PFSK-1 (cell line): ENCODE measurements at regions not wholly inside any gene's neighbourhood (a gene's known extent, or its start where the extent isn't known, plus 50 kb on each side); places are given as distances from the start of the nearest gene placed in this dataset.

Experiments used
- FOXP2 ChIP-seq: optimal IDR thresholded peaks from 2 replicates; pipeline ENCODE3; 2011; ENCODE audit warnings: borderline replicate concordance, control low read depth, inconsistent platforms; ENCODE audit not compliant: insufficient read depth; ENCODE audit errors: extremely low read length, extremely low read depth
- POLR2AphosphoS5 ChIP-seq: IDR thresholded peaks from 2 replicates; pipeline ENCODE4 v1.6.1; 2012; ENCODE audit warnings: low read depth, mild to moderate bottlenecking, control low read depth, low read length, moderate library complexity
- SIN3A ChIP-seq: IDR thresholded peaks from 2 replicates; pipeline ENCODE4 v1.6.1; 2012; ENCODE audit warnings: mild to moderate bottlenecking, low read length, moderate library complexity, borderline replicate concordance; ENCODE audit not compliant: insufficient read depth
- TAF1 ChIP-seq: IDR thresholded peaks from 2 replicates; pipeline ENCODE4 v1.6.1; 2012; ENCODE audit warnings: low read length, control low read depth, borderline replicate concordance; ENCODE audit not compliant: insufficient read depth
- TF ChIP-seq, protein P1 (sequence below), 2 experiments: IDR thresholded peaks; 2 replicates each; pipeline versions ENCODE4 v1.6.1 to v1.8.0; 2011 to 2012; ENCODE audit warnings: low read depth in 2 of 2, low read length in 2 of 2, control low read depth in 1 of 2, inconsistent platforms in 1 of 2, mild to moderate bottlenecking in 1 of 2, moderate library complexity in 1 of 2; ENCODE audit not compliant: insufficient read depth in 1 of 2

DNA sequence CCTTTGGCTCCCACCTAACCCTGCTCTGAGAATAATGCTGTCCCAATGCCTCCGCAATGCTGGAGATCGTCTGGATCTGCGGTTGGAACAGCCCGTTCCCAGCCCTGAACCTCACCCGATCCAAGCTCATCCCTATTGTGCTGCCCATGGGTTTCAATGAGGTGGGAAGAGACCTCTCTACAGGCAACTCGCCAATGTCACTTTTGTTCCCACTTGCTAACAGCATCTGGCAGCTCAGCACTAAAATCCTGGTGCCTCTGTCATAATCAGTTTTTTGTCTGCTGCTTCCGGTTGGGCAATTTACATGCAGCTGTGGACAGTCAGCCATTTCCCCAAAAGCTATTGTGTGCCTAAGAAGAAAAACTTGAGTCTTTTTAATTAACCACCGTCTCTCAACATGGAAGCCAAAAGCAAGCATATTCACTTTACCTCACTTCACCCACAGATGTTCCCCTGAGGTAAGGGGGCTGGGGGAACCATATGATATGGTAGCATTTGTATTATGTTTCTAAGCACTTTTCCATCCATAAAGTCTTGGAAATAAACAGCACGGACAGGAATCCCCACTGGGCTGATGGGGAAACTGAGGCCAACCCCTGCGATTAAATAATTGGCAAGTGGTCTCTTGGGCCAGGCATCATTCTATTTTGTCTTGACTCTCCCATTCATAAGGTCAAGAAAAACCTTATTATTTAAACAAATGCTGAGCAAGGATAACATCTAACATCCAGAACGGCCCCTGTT is 159.2 kb upstream of the CDH5 start:
- TF ChIP-seq TAF1 = no peak
- TF ChIP-seq, protein P1, sequence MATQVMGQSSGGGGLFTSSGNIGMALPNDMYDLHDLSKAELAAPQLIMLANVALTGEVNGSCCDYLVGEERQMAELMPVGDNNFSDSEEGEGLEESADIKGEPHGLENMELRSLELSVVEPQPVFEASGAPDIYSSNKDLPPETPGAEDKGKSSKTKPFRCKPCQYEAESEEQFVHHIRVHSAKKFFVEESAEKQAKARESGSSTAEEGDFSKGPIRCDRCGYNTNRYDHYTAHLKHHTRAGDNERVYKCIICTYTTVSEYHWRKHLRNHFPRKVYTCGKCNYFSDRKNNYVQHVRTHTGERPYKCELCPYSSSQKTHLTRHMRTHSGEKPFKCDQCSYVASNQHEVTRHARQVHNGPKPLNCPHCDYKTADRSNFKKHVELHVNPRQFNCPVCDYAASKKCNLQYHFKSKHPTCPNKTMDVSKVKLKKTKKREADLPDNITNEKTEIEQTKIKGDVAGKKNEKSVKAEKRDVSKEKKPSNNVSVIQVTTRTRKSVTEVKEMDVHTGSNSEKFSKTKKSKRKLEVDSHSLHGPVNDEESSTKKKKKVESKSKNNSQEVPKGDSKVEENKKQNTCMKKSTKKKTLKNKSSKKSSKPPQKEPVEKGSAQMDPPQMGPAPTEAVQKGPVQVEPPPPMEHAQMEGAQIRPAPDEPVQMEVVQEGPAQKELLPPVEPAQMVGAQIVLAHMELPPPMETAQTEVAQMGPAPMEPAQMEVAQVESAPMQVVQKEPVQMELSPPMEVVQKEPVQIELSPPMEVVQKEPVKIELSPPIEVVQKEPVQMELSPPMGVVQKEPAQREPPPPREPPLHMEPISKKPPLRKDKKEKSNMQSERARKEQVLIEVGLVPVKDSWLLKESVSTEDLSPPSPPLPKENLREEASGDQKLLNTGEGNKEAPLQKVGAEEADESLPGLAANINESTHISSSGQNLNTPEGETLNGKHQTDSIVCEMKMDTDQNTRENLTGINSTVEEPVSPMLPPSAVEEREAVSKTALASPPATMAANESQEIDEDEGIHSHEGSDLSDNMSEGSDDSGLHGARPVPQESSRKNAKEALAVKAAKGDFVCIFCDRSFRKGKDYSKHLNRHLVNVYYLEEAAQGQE (IDR thresholded peaks at IDR 0.05; ENCODE audit: insufficient read depth in 1 of 2, low read depth in 2 of 2, low read length in 2 of 2) = no peak
- no peak for TF ChIP-seq FOXP2
- TF ChIP-seq POLR2AphosphoS5 = no peak
- no peak for TF ChIP-seq SIN3A

DNA sequence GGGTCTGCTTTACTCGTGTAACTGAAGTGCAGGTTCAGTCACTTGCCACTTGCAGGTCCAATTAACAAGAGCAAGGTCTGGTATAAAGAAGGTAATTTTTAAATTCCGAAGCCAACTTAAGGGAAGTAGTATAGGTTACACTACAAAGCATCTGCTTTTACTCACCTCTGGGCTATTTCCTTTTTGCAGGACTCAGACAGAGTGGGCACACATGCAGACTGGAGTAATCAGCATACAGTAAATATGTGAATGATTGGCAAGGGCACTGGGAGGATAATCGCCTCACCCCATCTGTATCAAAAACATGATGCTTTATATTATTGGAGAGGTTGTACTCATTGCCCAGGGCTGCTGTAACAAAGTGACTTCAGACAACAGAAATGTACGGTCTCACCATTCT is 160.1 kb upstream of the CDH5 start:
- no peak for TF ChIP-seq TAF1
- no peak for TF ChIP-seq FOXP2
- no peak for TF ChIP-seq POLR2AphosphoS5
- no peak for TF ChIP-seq SIN3A
- TF ChIP-seq, protein P1 (IDR thresholded peaks at IDR 0.05; ENCODE audit: insufficient read depth in 1 of 2, low read depth in 2 of 2, low read length in 2 of 2) = no peak

DNA sequence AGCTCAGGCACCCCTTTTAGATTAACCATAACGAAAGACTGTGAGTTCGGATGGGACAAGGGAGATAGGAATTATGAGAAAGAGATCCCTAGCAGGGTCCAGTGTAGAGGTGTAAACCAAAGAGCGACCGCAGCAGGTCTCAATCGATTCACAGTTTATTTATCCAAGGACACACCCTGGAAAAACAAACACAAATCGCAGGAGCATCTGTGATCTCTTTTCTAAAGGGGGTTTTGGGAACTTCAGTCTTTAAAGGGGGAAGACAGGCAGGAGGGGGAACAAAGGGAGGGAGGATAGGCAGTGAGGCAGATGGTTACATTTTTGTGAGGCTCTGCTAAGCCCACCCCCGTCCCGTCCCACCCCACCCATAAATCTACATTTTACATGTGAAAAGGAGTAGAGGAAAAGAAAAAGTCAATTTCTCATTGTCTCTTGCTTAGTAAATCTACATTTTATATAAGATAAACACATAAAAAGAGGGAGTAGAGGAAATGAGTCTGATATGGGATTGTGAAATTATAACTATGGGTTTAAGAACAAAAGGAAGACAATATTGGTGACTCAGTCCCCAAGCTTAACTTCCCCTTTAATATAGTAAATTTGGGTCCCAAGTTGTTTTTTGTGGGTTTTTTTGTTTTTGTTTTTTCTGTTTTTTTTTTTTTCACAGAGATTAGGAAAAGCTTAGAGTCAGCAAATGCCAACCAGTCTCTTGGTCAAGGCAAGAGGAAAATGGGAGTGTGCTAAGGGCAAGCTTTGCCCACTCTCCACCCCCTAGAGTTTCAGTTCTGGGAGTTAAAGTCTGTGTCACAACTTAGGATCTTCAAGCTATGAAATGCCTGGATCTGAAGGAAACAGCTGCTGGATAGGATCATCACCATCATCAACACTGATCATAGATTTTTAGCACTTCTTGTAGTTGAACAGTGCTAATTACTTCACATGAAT is 160.9 kb upstream of the CDH5 start:
- TF ChIP-seq TAF1 (no peak), SIN3A (no peak), POLR2AphosphoS5 (no peak), FOXP2 (no peak)
- TF ChIP-seq, protein P1 (IDR thresholded peaks at IDR 0.05; ENCODE audit: insufficient read depth in 1 of 2, low read depth in 2 of 2, low read length in 2 of 2) = no peak

DNA sequence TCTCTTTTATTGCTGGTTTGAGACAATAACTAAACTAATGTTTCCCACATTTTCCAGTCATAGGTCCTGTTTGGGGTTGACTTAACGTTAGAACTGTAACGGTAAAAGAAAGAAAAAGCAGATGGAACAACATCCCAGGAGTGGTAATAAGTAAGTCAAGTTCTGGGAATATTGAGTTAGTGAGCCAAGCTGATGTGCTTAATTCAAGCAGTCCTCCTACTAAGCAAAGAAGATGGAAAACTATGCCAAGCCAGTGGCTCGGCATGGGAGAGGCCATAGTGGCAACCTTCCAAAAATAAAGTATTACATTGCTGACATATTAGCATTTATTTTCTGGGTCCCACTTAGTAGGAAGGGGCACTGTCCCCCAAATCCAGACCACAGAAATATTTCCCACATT is 161.7 kb upstream of the CDH5 start:
- TF ChIP-seq TAF1 (no peak), SIN3A (no peak), POLR2AphosphoS5 (no peak), FOXP2 (no peak)

DNA sequence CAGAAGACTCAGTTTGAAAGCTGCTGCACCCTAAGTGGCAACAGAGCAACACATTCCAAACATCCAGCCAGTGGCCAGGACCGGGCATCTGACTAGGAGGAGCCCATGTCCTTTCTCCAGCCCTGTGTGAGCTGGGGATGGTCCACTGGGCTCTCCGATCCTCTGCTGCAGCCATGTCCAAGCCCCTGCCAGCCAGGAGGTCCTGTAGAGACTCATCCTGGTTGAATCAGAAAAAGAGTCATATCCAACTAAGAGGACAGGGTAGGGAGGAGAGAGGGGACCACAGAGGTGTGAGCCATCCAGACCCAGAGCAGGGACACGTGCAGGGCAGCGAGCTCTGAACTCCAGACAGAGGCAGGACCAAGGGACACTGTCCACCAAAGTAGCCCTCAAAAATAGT is 163.0 kb upstream of the CDH5 start:
- TF ChIP-seq, protein P1 (IDR thresholded peaks at IDR 0.05; ENCODE audit: insufficient read depth in 1 of 2, low read depth in 2 of 2, low read length in 2 of 2) = no peak
- TF ChIP-seq POLR2AphosphoS5 (no peak), SIN3A (no peak), FOXP2 (no peak), TAF1 (no peak)
